ENCODE measurements at regions not wholly inside any gene's neighbourhood (a gene's known extent, or its start where the extent isn't known, plus 50 kb on each side); places are given as distances from the start of the nearest gene placed in this dataset.

- in situ Hi-C loops (cut with MboI; ENCODE audit: low sequenced_read_pairs): no loop called here
Observed at GRCh38 chr20:6882561-6883291, 115.2 kb downstream of the BMP2 start.

GRCh38 chr20:6884114-6884513 is 116.6 kb downstream of the BMP2 start:
- in situ Hi-C loops (cut with MboI; ENCODE audit: low sequenced_read_pairs): no loop called here

GRCh38 chr20:6886065-6886729 is 118.7 kb downstream of the BMP2 start:
- in situ Hi-C loops (cut with MboI; ENCODE audit: low sequenced_read_pairs): no loop called here

GRCh38 chr20:6887966-6888365 is 120.5 kb downstream of the BMP2 start:
- in situ Hi-C loops (cut with MboI; ENCODE audit: low sequenced_read_pairs): no loop called here

- in situ Hi-C loops (cut with MboI; ENCODE audit: low sequenced_read_pairs): no loop called here
Observed at GRCh38 chr20:6888736-6889395, 121.4 kb downstream of the BMP2 start.

- in situ Hi-C loops (cut with MboI; ENCODE audit: low sequenced_read_pairs): no loop called here
Observed at GRCh38 chr20:6892724-6893123, 125.2 kb downstream of the BMP2 start.

GRCh38 chr20:6898928-6899327 is 131.4 kb downstream of the BMP2 start:
- in situ Hi-C loops (cut with MboI; ENCODE audit: low sequenced_read_pairs): no loop called here

GRCh38 chr20:6906871-6907270 is 139.4 kb downstream of the BMP2 start:
- in situ Hi-C loops (cut with MboI; ENCODE audit: low sequenced_read_pairs): no loop called here

GRCh38 chr20:6908673-6909072 is 141.2 kb downstream of the BMP2 start:
- in situ Hi-C loops (cut with MboI; ENCODE audit: low sequenced_read_pairs): no loop called here

GRCh38 chr20:6909608-6910007 is 142.1 kb downstream of the BMP2 start:
- in situ Hi-C loops (cut with MboI; ENCODE audit: low sequenced_read_pairs): no loop called here

- in situ Hi-C loops (cut with MboI; ENCODE audit: low sequenced_read_pairs): no loop called here
Observed at GRCh38 chr20:6914986-6915385, 147.5 kb downstream of the BMP2 start.

GRCh38 chr20:6916938-6917337 is 149.5 kb downstream of the BMP2 start:
- in situ Hi-C loops (cut with MboI; ENCODE audit: low sequenced_read_pairs): no loop called here

- in situ Hi-C loops (cut with MboI; ENCODE audit: low sequenced_read_pairs): no loop called here
Observed at GRCh38 chr20:6919792-6920468, 152.4 kb downstream of the BMP2 start.

GRCh38 chr20:6920991-6921613 is 153.6 kb downstream of the BMP2 start:
- in situ Hi-C loops (cut with MboI; ENCODE audit: low sequenced_read_pairs): no loop called here

GRCh38 chr20:6921717-6922386 is 154.4 kb downstream of the BMP2 start:
- in situ Hi-C loops (cut with MboI; ENCODE audit: low sequenced_read_pairs): no loop called here

GRCh38 chr20:6924681-6925080 is 157.2 kb downstream of the BMP2 start:
- in situ Hi-C loops (cut with MboI; ENCODE audit: low sequenced_read_pairs): no loop called here

- in situ Hi-C loops (cut with MboI; ENCODE audit: low sequenced_read_pairs): no loop called here
Observed at GRCh38 chr20:6925744-6926278, 158.3 kb downstream of the BMP2 start.

- in situ Hi-C loops (cut with MboI; ENCODE audit: low sequenced_read_pairs): no loop called here
Observed at GRCh38 chr20:6940048-6940447, 172.6 kb downstream of the BMP2 start.

GRCh38 chr20:6940876-6941275 is 173.4 kb downstream of the BMP2 start:
- in situ Hi-C loops (cut with MboI; ENCODE audit: low sequenced_read_pairs): no loop called here

GRCh38 chr20:6941571-6941970 is 174.1 kb downstream of the BMP2 start:
- in situ Hi-C loops (cut with MboI; ENCODE audit: low sequenced_read_pairs): no loop called here

Measured in HL-60/S4 treated with retinoic acid at 250 ng/mL for 4 days and 3 days (cell line).